Bronchial epithelial cell (primary cell): ENCODE measurements at regions not wholly inside any gene's neighbourhood (a gene's known extent, or its start where the extent isn't known, plus 50 kb on each side); places are given as distances from the start of the nearest gene placed in this dataset.
A peak's percentile ranks its signal among the peaks of the same experiment; 100 is the strongest.

ENCODE experiments used
- DNase-seq: peaks from one replicate; pipeline ENCODE4 v3.0.0-alpha.2; 2010; ENCODE audit warnings: low read depth
- FAIRE-seq: peaks from 2 replicates; lab custom pipeline; 2011; peaks lifted over from hg19 to GRCh38; lab: Jason Lieb, UNC
- H3K27me3 ChIP-seq: 2 replicates; pipeline ENCODE4 v1.5.1; 2011; ENCODE audit warnings: low read length; ENCODE audit not compliant: control insufficient read depth, insufficient read depth
- H3K36me3 ChIP-seq: 2 replicates; pipeline ENCODE4 v1.5.1; 2011; ENCODE audit warnings: low read length; ENCODE audit not compliant: control insufficient read depth, insufficient read depth
- H3K4me3 ChIP-seq: 2 replicates; pipeline ENCODE4 v1.5.1; 2011; ENCODE audit warnings: mild to moderate bottlenecking, low read depth, low read length, control low read depth
- TF ChIP-seq, protein P1 (sequence below): IDR thresholded peaks from 2 replicates; pipeline ENCODE4 v1.5.1; 2011; ENCODE audit warnings: mild to moderate bottlenecking, moderate library complexity, low read length, control low read depth, inconsistent platforms; ENCODE audit not compliant: insufficient read depth, severe bottlenecking

DNA sequence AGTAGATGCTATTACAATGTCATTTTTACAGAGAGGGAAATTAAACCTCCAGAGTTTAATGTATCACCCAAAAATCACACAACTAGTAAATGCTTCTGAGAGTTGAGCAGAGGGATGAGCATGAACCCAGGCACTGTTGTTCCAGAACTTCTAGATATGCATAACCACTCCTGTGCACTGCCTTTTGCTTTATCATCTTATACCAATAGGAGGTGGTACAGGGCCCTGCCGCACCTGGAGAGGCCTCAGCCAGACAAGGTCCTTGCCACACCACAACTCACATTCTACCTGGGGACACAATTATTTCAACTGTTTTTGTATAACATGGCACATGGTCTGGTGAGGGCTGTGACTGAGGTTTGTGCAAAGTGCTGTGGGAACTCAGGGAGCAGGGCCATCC, 78.5 kb upstream of the NTRK3 start:
- FAIRE-seq (no peak), DNase-seq (no peak)
- no peak overlapping the region for H3K4me3 ChIP-seq
- TF ChIP-seq, protein P1, sequence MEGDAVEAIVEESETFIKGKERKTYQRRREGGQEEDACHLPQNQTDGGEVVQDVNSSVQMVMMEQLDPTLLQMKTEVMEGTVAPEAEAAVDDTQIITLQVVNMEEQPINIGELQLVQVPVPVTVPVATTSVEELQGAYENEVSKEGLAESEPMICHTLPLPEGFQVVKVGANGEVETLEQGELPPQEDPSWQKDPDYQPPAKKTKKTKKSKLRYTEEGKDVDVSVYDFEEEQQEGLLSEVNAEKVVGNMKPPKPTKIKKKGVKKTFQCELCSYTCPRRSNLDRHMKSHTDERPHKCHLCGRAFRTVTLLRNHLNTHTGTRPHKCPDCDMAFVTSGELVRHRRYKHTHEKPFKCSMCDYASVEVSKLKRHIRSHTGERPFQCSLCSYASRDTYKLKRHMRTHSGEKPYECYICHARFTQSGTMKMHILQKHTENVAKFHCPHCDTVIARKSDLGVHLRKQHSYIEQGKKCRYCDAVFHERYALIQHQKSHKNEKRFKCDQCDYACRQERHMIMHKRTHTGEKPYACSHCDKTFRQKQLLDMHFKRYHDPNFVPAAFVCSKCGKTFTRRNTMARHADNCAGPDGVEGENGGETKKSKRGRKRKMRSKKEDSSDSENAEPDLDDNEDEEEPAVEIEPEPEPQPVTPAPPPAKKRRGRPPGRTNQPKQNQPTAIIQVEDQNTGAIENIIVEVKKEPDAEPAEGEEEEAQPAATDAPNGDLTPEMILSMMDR = no peak
- no peaks in the 10 kb centered on the region for H3K27me3 ChIP-seq
- H3K36me3 ChIP-seq = no peaks in the 10 kb centered on the region

DNA sequence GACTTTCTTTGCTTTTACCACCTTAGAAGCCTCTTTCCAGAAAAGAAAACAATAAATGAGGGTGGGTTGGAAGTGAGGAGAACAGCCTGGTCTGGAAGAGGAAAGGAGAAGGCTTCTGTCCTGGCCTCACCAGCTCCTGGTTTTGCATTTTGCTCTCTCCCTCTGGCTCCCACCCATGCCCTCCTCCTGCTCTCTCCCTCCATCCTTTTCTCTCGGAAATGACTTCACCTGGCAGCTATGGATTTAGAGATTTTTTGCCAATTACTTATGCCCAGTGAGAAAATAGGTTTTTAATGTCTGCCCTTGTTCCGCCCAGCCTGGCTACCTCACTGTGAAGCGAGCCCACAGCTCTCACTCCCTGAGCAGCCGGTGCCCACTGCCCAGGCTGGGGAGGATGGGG, 77.9 kb upstream of the NTRK3 start:
- DNase-seq (no peak), FAIRE-seq (no peak)
- Histone ChIP-seq H3K36me3 (no peaks in the 10 kb centered on the region), H3K27me3 (no peaks in the 10 kb centered on the region), H3K4me3 (no peak overlapping the region)
- TF ChIP-seq, protein P1 = no peak

DNA sequence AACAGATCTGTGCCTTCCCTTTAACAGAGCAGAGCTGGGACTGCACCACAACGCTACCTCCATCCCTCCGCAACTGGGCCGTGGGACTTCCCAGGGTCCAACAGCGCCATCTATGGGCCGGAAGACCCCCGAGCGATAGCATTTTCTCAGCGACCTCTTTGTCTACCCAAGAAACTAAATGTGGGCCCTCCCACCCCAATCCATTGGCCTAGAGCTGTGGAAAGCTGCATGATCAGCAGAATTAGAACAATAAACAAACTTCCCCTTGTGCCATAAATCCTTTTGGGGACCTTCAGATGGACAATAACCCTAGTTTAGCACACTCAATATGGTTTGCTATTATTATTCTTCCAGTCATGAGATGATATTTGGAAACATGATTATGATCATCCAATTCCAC, 74.8 kb upstream of the NTRK3 start:
- no peaks in the 10 kb centered on the region for H3K36me3 ChIP-seq
- FAIRE-seq = no peak
- TF ChIP-seq, protein P1 = peak; percentile 33

DNA sequence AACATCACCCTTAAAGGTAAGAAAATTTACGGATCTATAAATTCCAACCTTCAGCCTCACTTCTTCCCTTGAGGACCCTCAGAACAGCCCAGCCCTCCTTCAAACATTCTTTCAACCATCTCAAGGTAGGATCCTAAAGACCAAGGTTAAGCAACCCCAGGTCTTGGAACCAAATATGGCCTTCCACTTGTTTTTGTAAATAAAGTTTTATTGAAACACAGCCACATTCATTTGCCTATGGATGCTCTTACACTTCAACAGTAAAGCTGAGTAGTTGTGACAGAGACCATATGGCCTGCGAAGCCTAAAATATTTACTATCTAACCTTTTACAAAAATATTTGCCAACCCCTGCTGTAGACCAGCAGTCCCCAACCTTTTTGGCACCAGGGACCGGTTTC, 70.4 kb upstream of the NTRK3 start:
- TF ChIP-seq, protein P1 = no peak
- Histone ChIP-seq H3K4me3 (no peak overlapping the region), H3K36me3 (no peaks in the 10 kb centered on the region), H3K27me3 (no peaks in the 10 kb centered on the region)
- FAIRE-seq (no peak), DNase-seq (no peak)

More for the DNA sequence above, 74.8 kb upstream of the NTRK3 start:
- Histone ChIP-seq H3K4me3 (no peak overlapping the region), H3K27me3 (no peaks in the 10 kb centered on the region)
- DNase-seq = no peak

DNA sequence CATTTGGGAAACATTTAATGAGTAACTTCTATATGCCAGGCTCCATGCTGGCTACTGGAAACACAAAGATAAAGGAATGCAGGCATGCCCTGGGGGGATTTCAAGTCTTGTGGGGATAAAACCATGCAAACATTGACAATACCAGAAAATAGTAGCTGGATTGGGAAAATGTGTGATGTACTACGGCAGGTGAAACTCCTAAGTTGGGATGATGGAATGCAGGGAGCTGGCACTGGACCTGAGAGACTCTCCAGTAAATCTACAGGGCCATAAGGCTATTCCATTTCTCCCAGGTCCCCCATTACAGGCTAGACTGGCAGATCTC, 68.2 kb upstream of the NTRK3 start:
- FAIRE-seq (no peak), DNase-seq (no peak)
- H3K36me3 ChIP-seq = no peaks in the 10 kb centered on the region
- TF ChIP-seq, protein P1 = no peak
- H3K4me3 ChIP-seq = no peak overlapping the region
- H3K27me3 ChIP-seq = no peaks in the 10 kb centered on the region

DNA sequence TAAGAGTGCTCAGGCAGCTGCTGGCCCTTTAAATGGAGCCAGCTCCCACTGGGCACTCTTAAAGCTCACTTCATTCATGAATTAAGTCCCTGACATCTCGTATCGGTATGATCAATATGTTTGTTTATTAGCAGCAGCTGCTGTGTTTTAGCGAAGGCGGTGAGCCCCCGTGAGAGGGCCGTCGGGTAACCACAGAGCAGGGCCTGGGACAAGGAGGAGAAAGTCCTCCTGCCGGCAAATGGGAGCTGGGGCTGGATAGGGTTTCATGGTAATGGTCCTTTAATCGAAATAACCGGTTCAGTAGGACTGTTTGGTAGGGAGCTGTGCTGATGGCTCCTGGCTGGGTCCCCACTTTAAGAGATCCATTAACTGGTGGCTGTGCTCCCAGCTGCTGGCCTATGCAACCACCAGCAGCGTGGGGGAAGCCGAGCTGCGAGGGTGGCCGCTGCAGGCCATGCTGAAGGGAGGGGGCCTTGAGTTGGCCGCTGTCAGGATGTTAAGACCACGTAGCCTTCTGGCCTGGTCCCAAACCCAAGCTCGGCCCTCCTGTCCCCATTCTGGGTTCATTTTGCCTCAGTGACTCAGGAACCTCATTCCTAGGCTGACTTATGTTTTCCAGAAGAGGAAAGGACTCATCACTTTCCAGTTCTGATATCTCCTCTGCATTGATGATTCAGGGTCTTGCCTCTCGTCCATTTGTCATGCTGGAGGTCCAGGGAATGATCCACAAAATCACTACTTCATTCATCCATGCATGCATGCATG, 67.6 kb upstream of the NTRK3 start:
- TF ChIP-seq, protein P1 = no peak
- H3K4me3 ChIP-seq = no peak overlapping the region
- H3K27me3 ChIP-seq = no peaks in the 10 kb centered on the region
- no peak for DNase-seq
- no peaks in the 10 kb centered on the region for H3K36me3 ChIP-seq
- no peak for FAIRE-seq
